Natural killer cell (primary cell): ENCODE measurements at regions not wholly inside any gene's neighbourhood (a gene's known extent, or its start where the extent isn't known, plus 50 kb on each side); places are given as distances from the start of the nearest gene placed in this dataset.
"Not testable (repeated sequence)": the region's sequence is repeated elsewhere in the genome, so short reads cannot be mapped to it uniquely, and the experiment has no call there.

Source experiments
- ATAC-seq, 3 donors: fragments of 150-1000 bp in 2 of 3; fragments of 200-7000 bp in 1 of 3; cut with Tn5 transposase; 1 replicate in 1 of 3; 2 replicates in 2 of 3; pipeline ENCODE4 v1.10.0; 2021; ENCODE audit warnings: mild to moderate bottlenecking in 2 of 3, moderate library complexity in 2 of 3
- DNase-seq, 2 donors: peaks; one replicate each; pipeline versions ENCODE4 v3.0.0 to v3.0.0-alpha.2; 2013 to 2021; ENCODE audit warnings: mixed read lengths in 1 of 2
- H3K27ac ChIP-seq: one replicate; pipeline ENCODE4 v1.5.1; 2013; ENCODE audit warnings: mild to moderate bottlenecking, low read length
- H3K27me3 ChIP-seq: one replicate; pipeline ENCODE4 v1.6.1; 2013; ENCODE audit warnings: low read length; ENCODE audit not compliant: control insufficient read depth, insufficient read depth
- H3K36me3 ChIP-seq: one replicate; pipeline ENCODE4 v1.6.1; 2013; ENCODE audit warnings: low read length; ENCODE audit not compliant: control insufficient read depth, insufficient read depth
- H3K4me1 ChIP-seq: one replicate; pipeline ENCODE4 v1.6.1; 2013; ENCODE audit warnings: low read length; ENCODE audit not compliant: control insufficient read depth, insufficient read depth
- H3K4me3 ChIP-seq: one replicate; pipeline ENCODE4 v1.5.1; 2013; ENCODE audit warnings: low read length
- H3K9me3 ChIP-seq: one replicate; pipeline ENCODE4 v1.6.1; 2013; ENCODE audit warnings: low read length; ENCODE audit not compliant: control insufficient read depth, insufficient read depth
- H3K27ac Mint-ChIP-seq, 2 donors: one replicate each; pipeline ENCODE4 v1.8.0; 2022; ENCODE audit warnings: mild to moderate bottlenecking in 2 of 2, mixed read lengths in 2 of 2, moderate library complexity in 1 of 2
- H3K27me3 Mint-ChIP-seq, 2 donors: one replicate each; pipeline ENCODE4 v1.8.0; 2022; ENCODE audit warnings: low read depth in 2 of 2, mixed read lengths in 2 of 2
- H3K36me3 Mint-ChIP-seq: one replicate; pipeline ENCODE4 v1.8.0; 2022; ENCODE audit warnings: mixed read lengths
- H3K4me1 Mint-ChIP-seq, 2 donors: one replicate each; pipeline ENCODE4 v1.8.0; 2022; ENCODE audit warnings: mixed read lengths in 2 of 2
- H3K4me3 Mint-ChIP-seq: one replicate; pipeline ENCODE4 v1.8.0; 2022; ENCODE audit warnings: mild to moderate bottlenecking, moderate library complexity, mixed read lengths
- H3K9me3 Mint-ChIP-seq, 2 donors: one replicate each; pipeline ENCODE4 v1.8.0; 2022; ENCODE audit warnings: mixed read lengths in 2 of 2
- WGBS: methylation state at CpG from one replicate; pipeline ENCODE4 v1.1.7; 2013; ENCODE audit warnings: missing lambda C conversion rate; ENCODE audit not compliant: insufficient coverage; 5-methylcytosine and 5-hydroxymethylcytosine counted together
- intact Hi-C: fragments of 100-400 bp; cut with micrococcal nuclease; formaldehyde crosslinking; loops from one replicate; pipeline ENCODE4 v1.14.2; 2022
- TF ChIP-seq, protein P1 (sequence below): fragments of 200-600 bp; IDR thresholded peaks from one replicate; pipeline ENCODE4 v1.8.0; 2022; ENCODE audit warnings: antibody characterized with exemption

DNA sequence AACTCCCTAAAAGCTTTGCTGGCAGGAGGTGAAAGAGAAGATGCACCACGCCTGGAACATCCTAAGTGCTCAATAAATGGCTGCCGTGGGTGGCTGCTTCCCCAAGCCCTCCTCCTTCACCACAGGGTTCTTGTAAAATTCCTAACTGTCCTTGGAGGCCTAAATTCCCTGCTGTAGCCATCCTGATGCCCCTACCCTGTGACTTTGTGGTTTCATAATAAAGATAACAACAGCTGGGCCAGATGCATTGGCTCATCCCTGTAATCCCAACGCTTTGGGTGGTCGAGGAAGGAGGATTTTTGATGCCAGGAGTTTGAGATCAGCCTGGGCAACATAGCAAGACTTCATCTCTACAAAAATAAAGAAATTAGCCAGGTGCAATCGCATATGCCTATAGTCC is 341.8 kb downstream of the ANKRD30A start:
- no peak overlapping the region for H3K27ac Mint-ChIP-seq
- Histone ChIP-seq H3K27me3 (no peaks in the 10 kb centered on the region), H3K9me3 (peaks cover 18% of the 10 kb centered on the region), H3K4me3 (no peak overlapping the region), H3K36me3 (no peaks in the 10 kb centered on the region), H3K27ac (no peak overlapping the region), H3K4me1 (no peaks in the 10 kb centered on the region)
- no peak for DNase-seq
- no peak for ATAC-seq
- 83% methylated on average over 5 of the region's 5 CpGs for WGBS
- no peaks in the 10 kb centered on the region for H3K27me3 Mint-ChIP-seq
- no peak overlapping the region for H3K4me3 Mint-ChIP-seq
- peaks cover 8 to 10% of the 10 kb centered on the region in 2 donors for H3K9me3 Mint-ChIP-seq
- no peaks in the 10 kb centered on the region for H3K4me1 Mint-ChIP-seq
- intact Hi-C loops: no loop called here
- TF ChIP-seq, protein P1, sequence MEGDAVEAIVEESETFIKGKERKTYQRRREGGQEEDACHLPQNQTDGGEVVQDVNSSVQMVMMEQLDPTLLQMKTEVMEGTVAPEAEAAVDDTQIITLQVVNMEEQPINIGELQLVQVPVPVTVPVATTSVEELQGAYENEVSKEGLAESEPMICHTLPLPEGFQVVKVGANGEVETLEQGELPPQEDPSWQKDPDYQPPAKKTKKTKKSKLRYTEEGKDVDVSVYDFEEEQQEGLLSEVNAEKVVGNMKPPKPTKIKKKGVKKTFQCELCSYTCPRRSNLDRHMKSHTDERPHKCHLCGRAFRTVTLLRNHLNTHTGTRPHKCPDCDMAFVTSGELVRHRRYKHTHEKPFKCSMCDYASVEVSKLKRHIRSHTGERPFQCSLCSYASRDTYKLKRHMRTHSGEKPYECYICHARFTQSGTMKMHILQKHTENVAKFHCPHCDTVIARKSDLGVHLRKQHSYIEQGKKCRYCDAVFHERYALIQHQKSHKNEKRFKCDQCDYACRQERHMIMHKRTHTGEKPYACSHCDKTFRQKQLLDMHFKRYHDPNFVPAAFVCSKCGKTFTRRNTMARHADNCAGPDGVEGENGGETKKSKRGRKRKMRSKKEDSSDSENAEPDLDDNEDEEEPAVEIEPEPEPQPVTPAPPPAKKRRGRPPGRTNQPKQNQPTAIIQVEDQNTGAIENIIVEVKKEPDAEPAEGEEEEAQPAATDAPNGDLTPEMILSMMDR: no peak
- H3K36me3 Mint-ChIP-seq: peaks cover 11% of the 10 kb centered on the region

DNA sequence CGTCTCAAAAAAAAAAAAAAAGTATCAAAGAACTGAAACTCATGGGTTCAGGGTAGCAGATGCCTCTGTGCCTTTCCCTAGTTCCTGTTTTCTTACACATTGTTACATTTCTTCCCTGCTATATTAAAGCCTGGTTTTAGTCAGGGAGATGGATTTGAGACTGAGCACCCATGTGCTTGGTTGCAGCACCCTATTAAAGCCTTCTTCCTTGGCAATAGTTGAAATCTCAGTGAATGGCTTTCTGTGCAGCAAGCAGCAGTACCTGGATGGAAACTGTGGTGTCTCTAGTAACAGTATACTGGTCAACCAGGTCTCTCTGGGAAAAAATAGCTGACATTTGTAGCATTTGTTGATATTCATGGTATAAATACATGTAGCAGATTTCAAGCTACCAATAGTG is 331.1 kb downstream of the ANKRD30A start:
- peaks cover 7% of the 10 kb centered on the region for H3K36me3 Mint-ChIP-seq
- H3K36me3 ChIP-seq: no peaks in the 10 kb centered on the region
- 100% methylated on average over 1 of the region's 1 CpG for WGBS
- intact Hi-C loops: no loop called here
- peaks cover 6 to 12% of the 10 kb centered on the region in 2 donors for H3K9me3 Mint-ChIP-seq
- H3K27me3 Mint-ChIP-seq: no peaks in the 10 kb centered on the region
- H3K4me1 Mint-ChIP-seq: no peaks in the 10 kb centered on the region
- TF ChIP-seq, protein P1: no peak
- ATAC-seq: no peak
- no peak overlapping the region for H3K4me3 ChIP-seq
- H3K4me3 Mint-ChIP-seq: no peak overlapping the region
- no peak overlapping the region for H3K27ac Mint-ChIP-seq
- H3K4me1 ChIP-seq: no peaks in the 10 kb centered on the region
- peaks cover 21% of the 10 kb centered on the region for H3K9me3 ChIP-seq
- H3K27ac ChIP-seq: no peak overlapping the region
- H3K27me3 ChIP-seq: no peaks in the 10 kb centered on the region
- no peak for DNase-seq

DNA sequence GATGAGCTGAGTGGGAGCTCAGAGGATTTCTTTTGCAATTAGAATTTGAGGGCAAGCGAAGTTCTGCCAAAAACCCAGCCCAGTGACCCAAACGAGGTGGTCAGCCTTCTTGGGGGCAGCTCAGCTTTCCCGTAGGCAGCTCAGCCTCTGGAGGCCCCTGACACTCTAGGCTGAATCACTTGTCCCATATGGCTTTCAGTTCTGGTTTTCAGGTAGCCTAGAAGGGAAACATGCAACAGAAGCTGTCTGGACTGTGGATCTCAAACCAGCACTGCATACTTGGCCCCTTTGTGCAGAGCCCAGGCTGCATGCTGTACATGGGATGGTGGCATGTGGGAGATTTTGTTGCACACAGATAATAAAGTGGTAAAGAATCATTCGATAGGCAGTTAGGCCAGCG is 322.8 kb downstream of the ANKRD30A start:
- intact Hi-C loops: no loop called here
- no peaks in the 10 kb centered on the region for H3K36me3 ChIP-seq
- ATAC-seq (no peak), DNase-seq (no peak)
- H3K27ac Mint-ChIP-seq: no peak overlapping the region
- H3K4me1 ChIP-seq: no peaks in the 10 kb centered on the region
- H3K4me3 ChIP-seq: no peak overlapping the region
- TF ChIP-seq, protein P1: no peak
- no peaks in the 10 kb centered on the region for H3K27me3 ChIP-seq
- no peaks in the 10 kb centered on the region for H3K27me3 Mint-ChIP-seq
- H3K4me1 Mint-ChIP-seq: no peaks in the 10 kb centered on the region
- H3K9me3 ChIP-seq: peaks cover 6% of the 10 kb centered on the region
- WGBS: 66% methylated on average over 5 of the region's 5 CpGs
- peaks cover 3% of the 10 kb centered on the region for H3K36me3 Mint-ChIP-seq
- no peak overlapping the region for H3K4me3 Mint-ChIP-seq
- H3K27ac ChIP-seq: no peak overlapping the region
- H3K9me3 Mint-ChIP-seq: peaks cover 7 to 28% of the 10 kb centered on the region in 2 donors

DNA sequence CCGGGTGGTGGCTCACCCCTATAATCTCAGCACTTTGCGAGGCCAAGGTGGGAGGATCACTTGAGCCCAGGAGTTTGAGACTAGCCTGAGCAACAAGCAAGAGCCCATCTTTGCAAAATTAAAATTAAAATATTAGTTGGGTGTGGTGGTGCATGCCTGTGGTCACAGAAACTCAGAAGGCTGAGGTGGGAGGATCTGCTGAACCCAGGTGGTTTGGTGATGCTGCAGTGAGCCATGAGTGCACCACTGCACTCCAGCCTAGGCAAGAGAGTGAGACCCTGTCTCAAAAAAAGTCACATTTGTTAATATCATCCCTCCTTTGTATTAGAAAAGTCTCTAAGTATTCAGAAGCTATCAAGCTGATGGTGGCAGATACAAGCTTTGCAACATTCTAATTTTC is 317.5 kb downstream of the ANKRD30A start:
- intact Hi-C loops: no loop called here
- no peak overlapping the region for H3K4me3 ChIP-seq
- no peaks in the 10 kb centered on the region for H3K27me3 ChIP-seq
- H3K27ac ChIP-seq: no peak overlapping the region
- no peak overlapping the region for H3K27ac Mint-ChIP-seq
- H3K27me3 Mint-ChIP-seq: no peaks in the 10 kb centered on the region
- no peaks in the 10 kb centered on the region for H3K4me1 ChIP-seq
- peaks cover 6% of the 10 kb centered on the region for H3K9me3 ChIP-seq
- ATAC-seq (no peak), DNase-seq (no peak)
- no peaks in the 10 kb centered on the region for H3K36me3 ChIP-seq
- no peaks in the 10 kb centered on the region for H3K36me3 Mint-ChIP-seq
- H3K4me1 Mint-ChIP-seq: no peaks in the 10 kb centered on the region
- H3K9me3 Mint-ChIP-seq: peaks cover 8 to 21% of the 10 kb centered on the region in 2 donors
- 85% methylated on average over 2 of the region's 2 CpGs for WGBS
- TF ChIP-seq, protein P1: no peak
- no peak overlapping the region for H3K4me3 Mint-ChIP-seq

DNA sequence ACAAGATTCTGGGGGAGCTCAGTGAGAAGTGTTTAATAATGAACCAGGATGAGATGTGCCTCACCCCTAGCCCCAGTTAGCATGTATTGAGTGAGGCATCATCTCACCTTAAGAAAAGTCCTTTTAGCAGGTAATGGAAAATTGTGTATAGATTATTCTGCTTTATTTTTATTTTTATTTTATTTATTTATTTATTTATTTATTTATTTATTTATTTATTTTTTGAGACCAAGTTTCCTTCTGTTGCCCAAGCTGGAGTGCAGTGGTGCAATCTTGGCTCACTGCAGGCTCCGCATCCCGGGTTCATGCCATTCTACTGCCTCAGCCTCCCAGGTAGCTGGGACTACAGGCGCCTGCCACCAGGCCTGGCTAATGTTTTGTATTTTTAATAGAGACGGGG is 315.8 kb downstream of the ANKRD30A start:
- H3K27me3 Mint-ChIP-seq, H3K27me3 ChIP-seq, ATAC-seq, H3K27ac Mint-ChIP-seq, H3K4me1 ChIP-seq, H3K36me3 ChIP-seq, H3K36me3 Mint-ChIP-seq, H3K9me3 ChIP-seq, H3K4me1 Mint-ChIP-seq, DNase-seq, H3K27ac ChIP-seq, intact Hi-C loops, H3K4me3 Mint-ChIP-seq, H3K4me3 ChIP-seq: not testable (repeated sequence)
- peaks cover 8 to 15% of the 10 kb centered on the region in 2 donors for H3K9me3 Mint-ChIP-seq
- WGBS: 92% methylated on average over 4 of the region's 4 CpGs
